GDM1 (cell line): ENCODE measurements at regions not wholly inside any gene's neighbourhood (a gene's known extent, or its start where the extent isn't known, plus 50 kb on each side); places are given as distances from the start of the nearest gene placed in this dataset.
"Not testable (repeated sequence)": the region's sequence is repeated elsewhere in the genome, so short reads cannot be mapped to it uniquely, and the experiment has no call there.

Experiments
- DNase-seq: peaks from one replicate; lab custom pipeline; 2025; lab: John Stamatoyannopoulos, UW

DNA sequence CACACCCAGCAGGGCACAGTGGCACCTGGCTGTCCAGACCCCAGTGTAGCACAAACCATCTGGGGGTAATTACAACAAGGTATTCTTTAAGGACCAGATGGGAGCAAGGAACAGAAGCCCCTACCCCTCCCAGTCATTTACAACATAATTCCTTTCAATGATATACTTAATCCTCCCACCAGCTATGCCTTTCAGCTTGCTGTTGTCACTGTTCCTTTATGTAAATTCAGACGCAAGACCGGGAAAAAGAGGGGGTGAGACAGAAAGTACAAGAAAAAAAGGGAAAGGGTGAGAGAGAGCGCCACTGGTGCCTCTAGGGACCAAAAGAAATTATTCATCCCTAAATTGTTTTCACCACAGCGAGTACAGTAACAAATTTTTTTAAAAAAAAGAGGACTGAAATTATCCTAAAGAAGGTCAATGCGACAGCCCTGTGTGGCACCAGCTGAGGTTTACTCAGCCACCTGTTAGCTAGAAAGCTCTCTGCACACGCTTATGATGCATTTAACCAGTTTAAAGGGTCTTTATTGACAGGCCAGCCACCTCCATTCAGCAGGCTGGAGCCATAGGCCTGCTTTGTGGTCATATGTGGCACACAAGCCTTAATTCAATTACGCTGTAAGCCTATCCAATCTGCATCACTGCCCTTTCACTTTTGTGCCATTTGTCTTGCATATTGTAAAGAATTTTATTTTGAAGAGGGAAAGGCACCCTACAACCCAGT is 210.2 kb upstream of the ISL1 start:
- DNase-seq = no peak

- no peak for DNase-seq
Measured at GRCh38 chr5:51181208-51181894, 201.9 kb upstream of the ISL1 start.

DNA sequence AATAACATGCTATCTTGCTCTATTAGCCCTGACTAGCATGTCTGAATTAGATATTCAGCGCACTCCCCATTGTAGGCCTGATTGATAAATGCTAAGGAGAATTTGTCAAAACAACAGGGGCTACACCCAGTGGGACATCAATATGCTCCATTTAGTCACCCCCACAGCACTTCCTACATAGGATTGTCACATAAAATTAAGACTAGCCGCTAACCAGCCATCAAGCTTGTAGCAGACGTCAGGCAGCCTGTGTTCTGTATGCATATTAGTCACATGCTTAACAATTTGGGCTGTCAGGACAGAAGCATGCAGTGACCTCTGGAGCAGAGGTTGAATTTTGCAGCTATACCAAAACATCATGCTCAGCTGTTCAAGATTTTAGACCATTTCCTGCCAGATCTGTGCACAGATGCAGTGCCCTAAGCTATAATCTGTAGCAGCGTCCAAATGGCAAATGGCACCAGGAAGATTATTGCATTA is 197.4 kb upstream of the ISL1 start:
- DNase-seq = no peak

DNA sequence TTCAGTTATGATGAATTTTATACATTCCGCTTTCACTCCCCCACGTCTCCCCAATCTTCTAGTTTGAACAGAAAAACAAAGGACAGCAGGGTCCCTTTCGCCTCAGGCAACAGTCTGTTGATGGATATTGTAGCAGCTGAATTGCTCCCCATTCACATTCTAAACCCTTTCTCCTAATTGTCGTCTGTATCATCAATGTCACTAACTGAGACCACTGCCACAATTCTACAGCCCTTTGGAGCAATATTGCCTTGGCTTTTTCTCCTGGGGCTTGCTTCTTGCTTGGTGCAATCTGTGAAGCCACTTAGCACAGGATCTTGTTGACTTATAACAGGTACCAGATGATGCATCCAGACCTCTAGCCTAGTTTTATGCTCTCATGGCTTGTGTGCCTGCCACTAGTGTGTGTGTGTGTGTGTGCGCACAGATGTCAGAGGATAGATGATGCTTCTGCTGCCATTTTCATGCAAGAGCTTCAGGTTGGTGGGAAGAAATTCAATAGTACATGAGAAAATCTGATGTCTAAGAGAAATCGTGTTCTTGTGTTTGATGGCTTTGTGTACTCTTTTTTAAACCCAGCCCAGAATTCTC is 195.2 kb upstream of the ISL1 start:
- DNase-seq = no peak

DNA sequence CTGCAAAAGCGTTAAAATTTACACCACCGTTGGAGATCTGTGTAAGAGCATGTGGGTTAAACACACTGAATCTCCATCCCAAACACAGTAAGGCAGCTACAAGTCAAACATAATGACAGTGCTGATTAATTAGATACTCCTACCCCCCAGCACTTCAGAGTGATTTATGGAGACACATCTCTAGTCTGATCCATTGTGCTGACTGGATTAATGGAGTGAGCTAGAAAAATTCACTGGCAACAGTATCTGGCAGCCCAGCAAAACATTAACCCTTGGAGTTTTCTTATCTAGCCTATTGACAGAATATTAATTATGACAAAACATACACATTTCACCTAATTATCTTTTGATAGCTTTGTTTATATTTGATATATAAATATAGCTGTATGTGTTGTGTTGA is 188.6 kb upstream of the ISL1 start:
- DNase-seq = no peak

GRCh38 chr5:51201024-51201423 is 182.2 kb upstream of the ISL1 start:
- no peak for DNase-seq

- no peak for DNase-seq
Measured at GRCh38 chr5:51201708-51202107, 181.5 kb upstream of the ISL1 start.

- DNase-seq = no peak
Measured at GRCh38 chr5:51202161-51202560, 181.1 kb upstream of the ISL1 start.

DNA sequence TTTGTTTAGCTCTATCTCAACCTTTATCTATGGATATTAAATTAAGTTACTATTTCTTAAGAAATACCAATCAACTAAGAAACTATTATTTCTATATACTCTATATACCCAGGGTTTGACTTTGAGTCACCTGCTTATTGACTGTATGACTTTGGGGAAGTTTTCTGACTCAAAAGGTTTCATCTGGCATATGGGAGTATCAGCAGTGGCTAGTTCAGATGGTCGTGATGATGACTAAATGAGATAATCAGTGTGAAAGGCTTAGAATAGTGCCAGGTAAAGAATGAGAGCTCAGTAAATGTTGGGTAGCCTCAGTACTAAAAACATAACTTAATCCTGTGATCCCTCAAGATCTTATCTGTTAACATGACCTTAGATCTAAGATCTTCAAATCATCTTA is 179.7 kb upstream of the ISL1 start:
- DNase-seq = no peak

- DNase-seq = no peak
Measured at GRCh38 chr5:51208296-51208695, 175.0 kb upstream of the ISL1 start.

- no peak for DNase-seq
Measured at GRCh38 chr5:51214746-51215145, 168.5 kb upstream of the ISL1 start.

- DNase-seq = no peak
Measured at GRCh38 chr5:51225789-51226742, 157.2 kb upstream of the ISL1 start.

DNA sequence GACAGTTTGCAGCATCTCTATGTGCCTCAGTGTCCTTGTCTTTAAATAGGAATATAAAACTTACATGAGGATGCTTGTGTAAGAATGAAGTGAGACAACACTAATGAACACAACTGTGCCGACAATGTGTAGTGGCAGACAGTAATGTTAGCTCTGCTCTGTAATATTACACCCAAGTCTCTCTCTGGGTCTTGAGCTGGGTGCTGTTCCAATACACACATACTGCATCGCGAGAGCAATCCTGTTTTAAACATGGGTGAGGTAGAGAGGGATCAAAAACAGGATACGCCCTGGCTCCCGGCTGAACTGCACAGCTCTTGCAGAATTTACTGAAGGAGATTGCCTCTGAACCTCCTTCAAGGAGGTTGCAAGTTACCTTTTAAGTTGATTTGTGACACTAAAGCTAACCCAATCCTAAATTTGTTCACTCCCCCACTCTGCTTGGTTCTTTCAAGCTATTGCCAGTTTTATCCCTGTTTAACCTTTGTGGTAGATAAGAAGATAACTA is 155.2 kb upstream of the ISL1 start:
- DNase-seq = no peak

GRCh38 chr5:51230336-51230735 is 152.9 kb upstream of the ISL1 start:
- DNase-seq = no peak

GRCh38 chr5:51242456-51242855 is 140.8 kb upstream of the ISL1 start:
- DNase-seq = no peak

GRCh38 chr5:51250957-51251356 is 132.3 kb upstream of the ISL1 start:
- not testable (repeated sequence) for DNase-seq

GRCh38 chr5:51271261-51271660 is 112.0 kb upstream of the ISL1 start:
- no peak for DNase-seq

DNA sequence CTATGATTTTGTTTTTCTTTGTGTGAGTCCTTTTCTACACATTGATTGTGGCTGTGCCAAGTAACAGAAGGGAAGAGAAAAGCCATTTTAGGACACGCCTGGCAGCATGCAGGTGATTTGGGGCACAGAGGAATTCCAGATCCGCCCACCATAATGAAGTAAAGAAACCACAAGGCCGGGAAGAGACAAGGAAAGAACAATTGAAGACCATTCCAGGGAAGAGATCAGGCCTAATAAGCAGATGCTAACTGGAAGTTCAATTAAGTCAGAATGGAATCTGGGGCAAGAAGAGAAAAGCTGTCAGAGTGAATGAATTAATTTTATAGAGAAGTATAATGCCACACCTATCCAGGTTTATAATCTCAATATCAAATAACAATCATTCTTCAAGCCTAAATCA is 110.2 kb upstream of the ISL1 start:
- DNase-seq = no peak

GRCh38 chr5:51273871-51274270 is 109.4 kb upstream of the ISL1 start:
- DNase-seq = no peak

- no peak for DNase-seq
Measured at GRCh38 chr5:51275428-51275827, 107.8 kb upstream of the ISL1 start.

DNA sequence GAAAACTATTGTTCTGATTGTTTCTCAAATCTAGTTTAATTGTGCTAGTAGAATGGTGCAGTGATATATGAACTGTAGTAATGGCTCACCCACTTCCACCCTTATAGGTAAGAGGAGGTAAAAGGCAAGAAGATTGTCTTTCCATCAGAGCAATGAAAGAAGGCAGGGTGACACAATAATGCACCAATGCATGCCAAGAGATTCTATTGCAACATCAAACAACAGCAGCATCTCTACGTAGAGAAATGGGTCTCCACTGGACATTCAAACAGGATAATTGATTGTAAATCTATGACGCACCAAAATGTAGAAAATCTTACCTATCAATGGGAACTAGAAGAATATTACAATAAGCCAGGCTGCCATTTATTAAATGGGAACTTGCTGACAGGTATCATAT is 107.0 kb upstream of the ISL1 start:
- no peak for DNase-seq

DNA sequence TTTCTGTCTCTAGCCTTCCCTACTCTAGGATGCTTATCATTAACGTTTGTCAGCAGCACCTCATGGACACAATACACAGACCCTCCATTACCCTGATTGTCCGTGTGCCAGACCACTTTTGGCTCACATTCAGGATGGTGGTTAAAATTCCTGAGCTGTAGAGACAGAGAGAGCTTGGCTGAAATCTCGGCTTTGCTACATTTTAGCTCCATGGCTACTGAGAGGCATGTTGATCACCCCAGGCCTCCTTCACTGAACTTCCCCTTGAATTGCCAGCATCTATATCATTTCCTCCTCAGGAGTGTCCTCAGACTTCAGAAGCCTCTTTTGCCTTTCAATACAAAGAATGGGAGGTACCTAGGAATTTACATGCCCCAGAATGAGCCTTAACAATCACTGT is 104.7 kb upstream of the ISL1 start:
- DNase-seq = no peak
